H9 (cell line): ENCODE measurements at regions not wholly inside any gene's neighbourhood (a gene's known extent, or its start where the extent isn't known, plus 50 kb on each side); places are given as distances from the start of the nearest gene placed in this dataset.

Experiments
- DNase-seq: peaks from one replicate; pipeline ENCODE4 v3.0.0-alpha.2; 2017
- H2AFZ ChIP-seq: one replicate; pipeline ENCODE4 v1.6.1; 2013; ENCODE audit warnings: mild to moderate bottlenecking, low read length, control low read depth, moderate library complexity
- H2AK5ac ChIP-seq: 2 replicates; pipeline ENCODE4 v1.6.1; 2013; ENCODE audit warnings: low read length, control low read depth, mixed read lengths; ENCODE audit not compliant: insufficient read length
- H2BK120ac ChIP-seq: one replicate; pipeline ENCODE4 v1.6.1; 2013; ENCODE audit warnings: low read depth, mild to moderate bottlenecking, low read length, control low read depth, inconsistent platforms; ENCODE audit not compliant: poor library complexity, severe bottlenecking
- H2BK12ac ChIP-seq: 2 replicates; pipeline ENCODE4 v1.6.1; 2013; ENCODE audit warnings: low read length, control low read depth, mixed read lengths, low read depth; ENCODE audit not compliant: insufficient read length
- H2BK15ac ChIP-seq: 2 replicates; pipeline ENCODE4 v1.6.1; 2013; ENCODE audit warnings: low read depth, low read length, control low read depth
- H2BK20ac ChIP-seq: one replicate; pipeline ENCODE4 v1.6.1; 2013; ENCODE audit warnings: low read depth, mild to moderate bottlenecking, low read length, control low read depth, inconsistent platforms; ENCODE audit not compliant: poor library complexity, severe bottlenecking
- H2BK5ac ChIP-seq: 2 replicates; pipeline ENCODE4 v1.6.1; 2013; ENCODE audit warnings: low read length, control low read depth, mixed read lengths; ENCODE audit not compliant: insufficient read length
- H3K14ac ChIP-seq: 2 replicates; pipeline ENCODE4 v1.6.1; 2013; ENCODE audit warnings: low read length, control low read depth; ENCODE audit not compliant: insufficient read depth
- H3K18ac ChIP-seq: 2 replicates; pipeline ENCODE4 v1.6.1; 2013; ENCODE audit warnings: low read depth, mild to moderate bottlenecking, mixed read lengths, low read length, control low read depth; ENCODE audit not compliant: insufficient read length
- H3K23ac ChIP-seq: 2 replicates; pipeline ENCODE4 v1.6.1; 2013; ENCODE audit warnings: low read length, control low read depth, mixed read lengths, low read depth; ENCODE audit not compliant: insufficient read length
- H3K23me2 ChIP-seq: 2 replicates; pipeline ENCODE4 v1.6.1; 2013; ENCODE audit warnings: low read depth, mild to moderate bottlenecking, mixed read lengths, low read length, control low read depth; ENCODE audit not compliant: insufficient read length, poor library complexity, severe bottlenecking
- H3K27ac ChIP-seq: 2 replicates; pipeline ENCODE4 v1.5.1; 2013; ENCODE audit warnings: low read length, control low read depth, mixed read lengths, low read depth; ENCODE audit not compliant: insufficient read length
- H3K27me3 ChIP-seq: 2 replicates; pipeline ENCODE4 v1.6.1; 2013; ENCODE audit warnings: low read length, control low read depth, inconsistent platforms; ENCODE audit not compliant: insufficient read depth
- H3K4ac ChIP-seq: 2 replicates; pipeline ENCODE4 v1.6.1; 2013; ENCODE audit warnings: low read depth, mild to moderate bottlenecking, control low read depth, inconsistent platforms, low read length, moderate library complexity
- H3K4me1 ChIP-seq: 2 replicates; pipeline ENCODE4 v1.6.1; 2013; ENCODE audit warnings: low read length, control low read depth, inconsistent platforms; ENCODE audit not compliant: insufficient read depth
- H3K4me2 ChIP-seq: 2 replicates; pipeline ENCODE4 v1.6.1; 2013; ENCODE audit warnings: low read length, control low read depth, mixed read lengths; ENCODE audit not compliant: insufficient read length, insufficient read depth
- H3K56ac ChIP-seq: 2 replicates; pipeline ENCODE4 v1.6.1; 2013; ENCODE audit warnings: low read depth, mild to moderate bottlenecking, mixed read lengths, low read length, control low read depth; ENCODE audit not compliant: insufficient read length
- H3K79me1 ChIP-seq: 2 replicates; pipeline ENCODE4 v1.6.1; 2013; ENCODE audit warnings: low read depth, mild to moderate bottlenecking, moderate library complexity, low read length, control low read depth, inconsistent platforms; ENCODE audit not compliant: insufficient read depth, poor library complexity, severe bottlenecking
- H3K79me2 ChIP-seq: 2 replicates; pipeline ENCODE4 v1.6.1; 2013; ENCODE audit warnings: low read length, control low read depth, inconsistent platforms; ENCODE audit not compliant: insufficient read depth
- H3K9ac ChIP-seq: 2 replicates; pipeline ENCODE4 v1.6.1; 2013; ENCODE audit warnings: low read length, control low read depth, mixed read lengths; ENCODE audit not compliant: insufficient read length; ENCODE audit errors: extremely low read depth
- H3K9me3 ChIP-seq: one replicate; pipeline ENCODE4 v1.6.1; 2013; ENCODE audit warnings: low read depth, low read length, inconsistent platforms; ENCODE audit not compliant: control insufficient read depth
- H3T11ph ChIP-seq: one replicate; pipeline ENCODE4 v1.6.1; 2013; ENCODE audit warnings: mild to moderate bottlenecking, low read length, control low read depth, inconsistent platforms
- H4K20me1 ChIP-seq: one replicate; pipeline ENCODE4 v1.6.1; 2013; ENCODE audit not compliant: control insufficient read depth, insufficient read length, insufficient read depth
- H4K5ac ChIP-seq: 2 replicates; pipeline ENCODE4 v1.6.1; 2013; ENCODE audit warnings: low read depth, mild to moderate bottlenecking, mixed read lengths, low read length, control low read depth; ENCODE audit not compliant: insufficient read length
- H4K8ac ChIP-seq: replicated peaks from 2 replicates; pipeline ENCODE4 v1.6.1; 2013; ENCODE audit warnings: low read length, control low read depth, mixed read lengths, low read depth; ENCODE audit not compliant: insufficient read length
- H4K91ac ChIP-seq: 2 replicates; pipeline ENCODE4 v1.6.1; 2013; ENCODE audit warnings: low read depth, mild to moderate bottlenecking, moderate library complexity, mixed read lengths, low read length, control low read depth; ENCODE audit not compliant: insufficient read length
- H3K27ac Mint-ChIP-seq, 3 experiments: 2 replicates in 2 of 3; 3 replicates in 1 of 3; pipeline ENCODE4 v1.8.0; 2020 to 2021; ENCODE audit warnings: mixed read lengths in 3 of 3, mild to moderate bottlenecking in 1 of 3, moderate library complexity in 1 of 3
- H3K27me3 Mint-ChIP-seq: 2 replicates; pipeline ENCODE4 v1.8.0; 2021; ENCODE audit warnings: low read depth, mild to moderate bottlenecking, moderate library complexity, mixed read lengths
- H3K36me3 Mint-ChIP-seq, 3 experiments: 2 replicates in 2 of 3; 3 replicates in 1 of 3; pipeline ENCODE4 v1.8.0; 2020 to 2021; ENCODE audit warnings: low read depth in 3 of 3, mixed read lengths in 3 of 3; ENCODE audit not compliant: insufficient read depth in 1 of 3
- H3K4me1 Mint-ChIP-seq, 2 experiments: 2 replicates each; pipeline ENCODE4 v1.8.0; 2020; ENCODE audit warnings: mixed read lengths in 2 of 2
- H3K4me3 Mint-ChIP-seq, 2 experiments: 2 replicates in 1 of 2; 3 replicates in 1 of 2; pipeline ENCODE4 v1.8.0; 2020 to 2021; ENCODE audit warnings: mild to moderate bottlenecking in 2 of 2, mixed read lengths in 2 of 2, moderate library complexity in 1 of 2
- H3K9me3 Mint-ChIP-seq, 2 experiments: 2 replicates in 1 of 2; 3 replicates in 1 of 2; pipeline ENCODE4 v1.8.0; 2020; ENCODE audit warnings: mild to moderate bottlenecking in 2 of 2, mixed read lengths in 2 of 2, moderate library complexity in 1 of 2
- CTCF ChIP-seq: fragments of 200-600 bp; sonication (generic); conservative IDR thresholded peaks from 3 replicates; pipeline ENCODE4 v1.8.0; 2021; ENCODE audit warnings: antibody characterized with exemption, mild to moderate bottlenecking
- whole genome bisulfite sequencing: extraction: QIAGEN DNeasy Blood & Tissue Kit; methylation state at CpG from one replicate; pipeline ENCODE4 v1.1.7; 2013; ENCODE audit warnings: missing lambda C conversion rate, low lambda C conversion rate, mixed read lengths; ENCODE audit not compliant: insufficient read length; ENCODE audit errors: extremely low coverage; 5-methylcytosine and 5-hydroxymethylcytosine counted together

- Histone ChIP-seq H4K8ac (no peak overlapping the region), H2AK5ac (no peak overlapping the region), H3K14ac (no peak overlapping the region), H4K20me1 (no peaks in the 10 kb centered on the region), H2BK12ac (no peak overlapping the region), H3K27me3 (no peaks in the 10 kb centered on the region), H3K4me1 (no peaks in the 10 kb centered on the region), H3K23ac (no peak overlapping the region), H2BK20ac (no peak overlapping the region), H2BK15ac (no peak overlapping the region), H4K91ac (no peak overlapping the region), H3K56ac (no peak overlapping the region), H3K79me1 (no peaks in the 10 kb centered on the region), H3K27ac (no peak overlapping the region), H3K18ac (no peak overlapping the region), H2BK5ac (no peak overlapping the region), H3T11ph (no peak overlapping the region), H2BK120ac (no peak overlapping the region), H3K9ac (no peak overlapping the region), H3K23me2 (no peaks in the 10 kb centered on the region), H3K4ac (no peak overlapping the region), H3K4me2 (no peak overlapping the region), H3K9me3 (peaks cover 7% of the 10 kb centered on the region), H4K5ac (no peak overlapping the region), H3K79me2 (no peaks in the 10 kb centered on the region), H2AFZ (no peak overlapping the region)
- WGBS, result no CpG with 5 or more reads among the region's 7 CpGs
- no peak for DNase-seq
- TF ChIP-seq CTCF, result no peak
- peaks cover 0 to 8% (median 7%) of the 10 kb centered on the region in 3 experiments; a peak in 4 of 7 replicates for H3K36me3 Mint-ChIP-seq
- H3K27ac Mint-ChIP-seq, result no peak overlapping the region
- H3K4me3 Mint-ChIP-seq, result no peak overlapping the region
- no peaks in the 10 kb centered on the region for H3K4me1 Mint-ChIP-seq
- no peaks in the 10 kb centered on the region for H3K27me3 Mint-ChIP-seq
- peaks cover 0 to 7% of the 10 kb centered on the region in 2 experiments; a peak in 4 of 5 replicates for H3K9me3 Mint-ChIP-seq
Observed at GRCh38 chr3:76550522-76551201, 489.2 kb upstream of the ROBO2 start.
